ENCODE measurements at regions not wholly inside any gene's neighbourhood (a gene's known extent, or its start where the extent isn't known, plus 50 kb on each side); places are given as distances from the start of the nearest gene placed in this dataset.

GRCh38 chr4:180814875-180815417 is 1428.3 kb upstream of the TENM3 start:
- Histone ChIP-seq H3K4me2 (ENCODE audit: control insufficient read depth, insufficient read depth) (no peak overlapping the region), H3K4me1 (ENCODE audit: control insufficient read depth, insufficient read depth, low read length) (no peaks in the 10 kb centered on the region), H3K36me3 (ENCODE audit: control insufficient read depth in 2 of 2, insufficient read depth in 2 of 2, low read length in 1 of 2) (no peaks in the 10 kb centered on the region), H4K20me1 (ENCODE audit: control insufficient read depth, insufficient read depth) (no peaks in the 10 kb centered on the region), H3K27ac (ENCODE audit: control insufficient read depth, insufficient read depth) (no peak overlapping the region), H2AFZ (ENCODE audit: control insufficient read depth, low read depth, low read length) (no peak overlapping the region), H3K79me2 (ENCODE audit: control insufficient read depth, insufficient read depth, low read length) (no peaks in the 10 kb centered on the region), H3K9ac (ENCODE audit: control insufficient read depth, insufficient read depth, low read length) (no peak overlapping the region), H3K27me3 (replicated peaks in 1 of 2; ENCODE audit: control insufficient read depth in 2 of 2, insufficient read depth in 2 of 2, low read length in 1 of 2) (no peaks in the 10 kb centered on the region), H3K4me3 (no peak overlapping the region), H3K9me3 (replicated peaks; ENCODE audit: control insufficient read depth, insufficient read depth, low read length) (no peaks in the 10 kb centered on the region)
- ChIA-PET CTCF (interaction anchor here (1.1 kb wide), 1 partner anchor 13 kb away, joined by 3 read pairs; no protein-coding TSS in a partner anchor), SMC1A (ENCODE audit: uncharacterized antibody, unreplicated experiment) (no interaction called here), RAD21 (ENCODE audit: unreplicated experiment) (no interaction called here), POLR2A (no interaction called here)
- 13% methylated on average over 3 of the region's 3 CpGs for WGBS (ENCODE audit: insufficient coverage, insufficient replicate concordance, low lambda C conversion rate, missing lambda C conversion rate)
- FAIRE-seq (no peak), ATAC-seq (no peak), DNase-seq (ENCODE audit: low read depth, low spot score) (no peak)
- TF ChIP-seq, protein P1, sequence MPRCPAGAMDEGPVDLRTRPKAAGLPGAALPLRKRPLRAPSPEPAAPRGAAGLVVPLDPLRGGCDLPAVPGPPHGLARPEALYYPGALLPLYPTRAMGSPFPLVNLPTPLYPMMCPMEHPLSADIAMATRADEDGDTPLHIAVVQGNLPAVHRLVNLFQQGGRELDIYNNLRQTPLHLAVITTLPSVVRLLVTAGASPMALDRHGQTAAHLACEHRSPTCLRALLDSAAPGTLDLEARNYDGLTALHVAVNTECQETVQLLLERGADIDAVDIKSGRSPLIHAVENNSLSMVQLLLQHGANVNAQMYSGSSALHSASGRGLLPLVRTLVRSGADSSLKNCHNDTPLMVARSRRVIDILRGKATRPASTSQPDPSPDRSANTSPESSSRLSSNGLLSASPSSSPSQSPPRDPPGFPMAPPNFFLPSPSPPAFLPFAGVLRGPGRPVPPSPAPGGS (IDR thresholded peaks at IDR 0.05; ENCODE audit: borderline replicate concordance, insufficient read depth, low read depth, low read length, poor library complexity, severe bottlenecking) = no peak
- TF ChIP-seq IRF3 (IDR thresholded peaks at IDR 0.05) = no peak
- no peak for TF ChIP-seq TARDBP (IDR thresholded peaks at IDR 0.05; ENCODE audit: borderline replicate concordance)
- no TSS peak for BruUV-seq (replicated peaks)
- intact Hi-C loops (cut with micrococcal nuclease; ENCODE audit: unreplicated experiment) = no loop called here
- in situ Hi-C loops (cut with MboI) = no loop called here

- Histone ChIP-seq H3K27ac (ENCODE audit: control insufficient read depth, insufficient read depth) (no peak overlapping the region), H3K9ac (ENCODE audit: control insufficient read depth, insufficient read depth, low read length) (no peak overlapping the region), H3K27me3 (replicated peaks in 1 of 2; ENCODE audit: control insufficient read depth in 2 of 2, insufficient read depth in 2 of 2, low read length in 1 of 2) (no peaks in the 10 kb centered on the region), H3K4me1 (ENCODE audit: control insufficient read depth, insufficient read depth, low read length) (no peaks in the 10 kb centered on the region), H3K4me3 (no peak overlapping the region), H3K4me2 (ENCODE audit: control insufficient read depth, insufficient read depth) (no peak overlapping the region), H4K20me1 (ENCODE audit: control insufficient read depth, insufficient read depth) (no peaks in the 10 kb centered on the region), H3K36me3 (ENCODE audit: control insufficient read depth in 2 of 2, insufficient read depth in 2 of 2, low read length in 1 of 2) (no peaks in the 10 kb centered on the region), H3K79me2 (ENCODE audit: control insufficient read depth, insufficient read depth, low read length) (no peaks in the 10 kb centered on the region), H3K9me3 (replicated peaks; ENCODE audit: control insufficient read depth, insufficient read depth, low read length) (no peaks in the 10 kb centered on the region), H2AFZ (ENCODE audit: control insufficient read depth, low read depth, low read length) (no peak overlapping the region)
- in situ Hi-C loops (cut with MboI) (no loop called here), intact Hi-C loops (cut with micrococcal nuclease; ENCODE audit: unreplicated experiment) (no loop called here)
- CTCF ChIA-PET = interaction anchor here (1.3 kb wide), 1 partner anchor 10 kb away, joined by 6 read pairs; no protein-coding TSS in a partner anchor
- ATAC-seq = no peak
- RAD21 ChIA-PET (ENCODE audit: unreplicated experiment) = no interaction called here
- POLR2A ChIA-PET = no interaction called here
- DNase-seq (ENCODE audit: low read depth, low spot score) = no peak
- no peak for FAIRE-seq
- BruUV-seq (replicated peaks) = no TSS peak
- SMC1A ChIA-PET (ENCODE audit: uncharacterized antibody, unreplicated experiment) = no interaction called here
- 31% methylated on average over 6 of the region's 6 CpGs for WGBS (ENCODE audit: insufficient coverage, insufficient replicate concordance, low lambda C conversion rate, missing lambda C conversion rate)
- TF ChIP-seq SREBF2 (IDR thresholded peaks at IDR 0.05; ENCODE audit: low read length) = no peak
- TF ChIP-seq STAT1 (conservative IDR thresholded peaks at IDR 0.05) = no peak
- TF ChIP-seq EED (IDR thresholded peaks at IDR 0.05; ENCODE audit: low read depth) = no peak
- TF ChIP-seq POU2F2 (IDR thresholded peaks at IDR 0.05; ENCODE audit: borderline replicate concordance, low read depth, low read length) = no peak
- TF ChIP-seq JUND (IDR thresholded peaks at IDR 0.05; ENCODE audit: low read depth, low read length) = no peak
- TF ChIP-seq POLR2AphosphoS2 (IDR thresholded peaks at IDR 0.05; ENCODE audit: low read depth, low read length) = no peak
- no peak for TF ChIP-seq NR2C1 (IDR thresholded peaks at IDR 0.05)
- TF ChIP-seq NFYA (IDR thresholded peaks at IDR 0.05; ENCODE audit: borderline replicate concordance, low read depth, low read length) = no peak
- no peak for TF ChIP-seq SIN3A (IDR thresholded peaks at IDR 0.05; ENCODE audit: low read depth, low read length)
- no peak for TF ChIP-seq CBX3 (IDR thresholded peaks at IDR 0.05; ENCODE audit: borderline replicate concordance, low read depth)
- no peak for TF ChIP-seq ZNF24 (IDR thresholded peaks at IDR 0.05)
- TF ChIP-seq TCF7 (IDR thresholded peaks at IDR 0.05; ENCODE audit: borderline replicate concordance) = no peak
- TF ChIP-seq USF2 (IDR thresholded peaks at IDR 0.05; ENCODE audit: borderline replicate concordance, low read depth, low read length) = no peak
Measured at GRCh38 chr4:180817529-180817928, 1425.7 kb upstream of the TENM3 start.

Data from GM12878 (cell line).